HepG2 (cell line): ENCODE measurements at regions not wholly inside any gene's neighbourhood (a gene's known extent, or its start where the extent isn't known, plus 50 kb on each side); places are given as distances from the start of the nearest gene placed in this dataset.

Experiments
- ATAC-seq: fragments of 200-7000 bp; cut with Tn5 transposase; 3 replicates; pipeline ENCODE4 v1.9.1; 2020; ENCODE audit warnings: mild to moderate bottlenecking, moderate library complexity
- BruUV-seq: library from RNA; stranded (reverse); fragments of 400-500 nt; replicated peaks from 2 replicates; lab custom pipeline; 2021; lab: Mats Ljungman, UMichigan
- CTCF ChIA-PET: fragments of 300-600 bp; formaldehyde crosslinking; extraction: SDS; loops from one replicate; lab custom pipeline; 2021; ENCODE audit warnings: low total read pairs, inconsistent platforms, low intra/inter-chr PET ratio; lab: Yijun Ruan, JAX
- POLR2A ChIA-PET: fragments of 350-600 bp; sonication (Branson Sonifier 250); formaldehyde crosslinking; loops from one replicate; lab custom pipeline; 2020; ENCODE audit warnings: antibody characterized with exemption, inconsistent platforms; lab: Yijun Ruan, JAX
- DNase-seq: peaks from one replicate; pipeline ENCODE4 v3.0.0-alpha.2; 2015; ENCODE audit warnings: low spot score
- FAIRE-seq: peaks from 3 replicates; lab custom pipeline; 2011; peaks lifted over from hg19 to GRCh38; lab: Jason Lieb, UNC
- H2AFZ ChIP-seq: one replicate; pipeline ENCODE4 v1.6.1; 2011; ENCODE audit warnings: low read length, inconsistent platforms
- H3K27ac ChIP-seq: fragments of 300-600 bp; 3 replicates; pipeline ENCODE4 v1.8.0; 2011; ENCODE audit warnings: mixed run types, mild to moderate bottlenecking, mixed read lengths, low read length, inconsistent platforms; ENCODE audit not compliant: insufficient read depth; ENCODE audit errors: extremely low read length
- H3K27me3 ChIP-seq, 2 experiments: fragments of 200-600 bp in 1 of 2; 2 replicates in 1 of 2; 3 replicates in 1 of 2; pipeline versions ENCODE4 v1.6.0 to v1.8.0; 2011; ENCODE audit warnings: low read length in 2 of 2, mild to moderate bottlenecking in 2 of 2, moderate library complexity in 2 of 2, inconsistent platforms in 1 of 2; ENCODE audit not compliant: insufficient read depth in 2 of 2, control insufficient read depth in 1 of 2
- H3K36me3 ChIP-seq, 2 experiments: fragments of 200-600 bp in 1 of 2; replicated peaks in 1 of 2; 2 replicates in 1 of 2; 3 replicates in 1 of 2; pipeline versions ENCODE4 v1.5.1 to v1.8.0; 2011; ENCODE audit warnings: low read length in 2 of 2, inconsistent platforms in 1 of 2; ENCODE audit not compliant: insufficient read depth in 2 of 2, control insufficient read depth in 1 of 2
- H3K4me1 ChIP-seq: 2 replicates; pipeline ENCODE4 v1.5.1; 2012; ENCODE audit warnings: low read length, inconsistent platforms; ENCODE audit not compliant: insufficient read depth
- H3K4me2 ChIP-seq: 2 replicates; pipeline ENCODE4 v1.6.0; 2011; ENCODE audit warnings: low read depth, low read length, inconsistent platforms
- H3K4me3 ChIP-seq, 3 experiments: fragments of 200-600 bp in 1 of 3; sonication (generic), shearing (Covaris generic) in 1 of 3; replicated peaks in 1 of 3; 2 replicates each; pipeline ENCODE4 v1.5.1; 2011 to 2016; ENCODE audit warnings: low read length in 3 of 3, inconsistent platforms in 2 of 3, low read depth in 2 of 3, mild to moderate bottlenecking in 2 of 3, control low read depth in 1 of 3, mixed read lengths in 1 of 3; ENCODE audit not compliant: insufficient read depth in 1 of 3
- H3K79me2 ChIP-seq: one replicate; pipeline ENCODE4 v1.6.1; 2011; ENCODE audit warnings: low read length, inconsistent platforms; ENCODE audit not compliant: insufficient read depth
- H3K9ac ChIP-seq: 2 replicates; pipeline ENCODE4 v1.6.0; 2011; ENCODE audit warnings: mild to moderate bottlenecking, low read depth, low read length, inconsistent platforms; ENCODE audit not compliant: insufficient read depth
- H3K9me3 ChIP-seq: 2 replicates; pipeline ENCODE4 v1.5.1; 2012; ENCODE audit warnings: mild to moderate bottlenecking, low read length
- H4K20me1 ChIP-seq: 2 replicates; pipeline ENCODE4 v1.6.0; 2011; ENCODE audit warnings: inconsistent platforms, mild to moderate bottlenecking, low read length, moderate library complexity; ENCODE audit not compliant: insufficient read depth
- DDIT3 ChIP-seq: sonication (generic); formaldehyde crosslinking; IDR thresholded peaks from 2 replicates; pipeline ENCODE4 v1.4.0; 2020; ENCODE audit warnings: mild to moderate bottlenecking, missing genetic modification reagents
- DZIP1 ChIP-seq: sonication (generic); formaldehyde crosslinking; IDR thresholded peaks from 2 replicates; pipeline ENCODE4 v1.5.0; 2020; ENCODE audit warnings: mild to moderate bottlenecking, missing genetic modification reagents
- HES4 ChIP-seq: sonication (generic); formaldehyde crosslinking; IDR thresholded peaks from 2 replicates; pipeline ENCODE4 v1.9.0; 2021; ENCODE audit warnings: mild to moderate bottlenecking, missing genetic modification reagents, borderline replicate concordance
- HNF4G ChIP-seq, 2 experiments: sonication (generic) in 1 of 2; formaldehyde crosslinking in 1 of 2; IDR thresholded peaks; 2 replicates each; pipeline versions ENCODE4 v1.4.0 to v1.6.1; 2011 to 2020; ENCODE audit warnings: borderline replicate concordance in 2 of 2, low read depth in 2 of 2, mild to moderate bottlenecking in 2 of 2, low read length in 1 of 2, missing genetic modification reagents in 1 of 2, moderate library complexity in 1 of 2
- MZF1 ChIP-seq: sonication (generic); formaldehyde crosslinking; IDR thresholded peaks from 2 replicates; pipeline ENCODE4 v1.8.1; 2023; ENCODE audit warnings: mild to moderate bottlenecking, missing genetic modification reagents, borderline replicate concordance
- SAFB2 ChIP-seq: sonication (generic); formaldehyde crosslinking; IDR thresholded peaks from 2 replicates; pipeline ENCODE4 v1.5.1; 2020; ENCODE audit warnings: missing genetic modification reagents, low read depth, mild to moderate bottlenecking, borderline replicate concordance
- ZFP36L2 ChIP-seq: sonication (generic); formaldehyde crosslinking; IDR thresholded peaks from 2 replicates; pipeline ENCODE4 v1.4.0; 2020; ENCODE audit warnings: missing genetic modification reagents
- ZHX2 ChIP-seq, 2 experiments: sonication (generic) in 1 of 2; formaldehyde crosslinking in 1 of 2; IDR thresholded peaks; 2 replicates each; pipeline versions ENCODE4 v1.6.1 to v1.9.0; 2014 to 2022; ENCODE audit warnings: antibody characterized with exemption in 1 of 2, borderline replicate concordance in 1 of 2, inconsistent platforms in 1 of 2, low read depth in 1 of 2, missing genetic modification reagents in 1 of 2
- ZNF124 ChIP-seq: sonication (generic); formaldehyde crosslinking; IDR thresholded peaks from 2 replicates; pipeline ENCODE4 v1.4.0; 2020; ENCODE audit warnings: missing genetic modification reagents
- ZNF362 ChIP-seq: sonication (generic); formaldehyde crosslinking; IDR thresholded peaks from 2 replicates; pipeline ENCODE4 v1.4.0; 2020; ENCODE audit warnings: missing genetic modification reagents, mild to moderate bottlenecking, borderline replicate concordance
- ZNF562 ChIP-seq: sonication (generic); formaldehyde crosslinking; IDR thresholded peaks from 2 replicates; pipeline ENCODE4 v1.8.0; 2022; ENCODE audit warnings: missing genetic modification reagents, borderline replicate concordance
- ZZZ3 ChIP-seq: sonication (generic); formaldehyde crosslinking; IDR thresholded peaks from 2 replicates; pipeline ENCODE4 v1.4.0; 2020; ENCODE audit warnings: missing genetic modification reagents, mild to moderate bottlenecking, borderline replicate concordance
- WGBS: methylation state at CpG from one replicate; pipeline ENCODE4 v1.1.6; 2017; ENCODE audit warnings: low lambda C conversion rate; 5-methylcytosine and 5-hydroxymethylcytosine counted together
- in situ Hi-C: cut with HindIII; loops from 2 replicates; pipeline ENCODE4 v1.10.0; 2017; ENCODE audit warnings: low pct_unique_long_range_greater_than_20kb; ENCODE audit not compliant: extremely low pct_ligation_motif_present
- intact Hi-C: fragments of 100-400 bp; cut with micrococcal nuclease; formaldehyde crosslinking; loops from one replicate; pipeline ENCODE4 v1.10.0; 2022; ENCODE audit not compliant: unreplicated experiment

GRCh38 chr3:24562895-24563294, 68.2 kb upstream of the THRB start (continued):
- TF ChIP-seq ZHX2 (IDR thresholded peaks at IDR 0.05; ENCODE audit: low read depth) (no peak), ZHX2 (CRISPR knock-in tag; IDR thresholded peaks at IDR 0.05; ENCODE audit: borderline replicate concordance) (no peak)
- TF ChIP-seq, all 625 proteins: peak for 0

- Histone ChIP-seq H3K4me2 (no peak overlapping the region), H3K36me3 (no peaks in the 10 kb centered on the region), H3K9ac (no peak overlapping the region), H3K9me3 (peaks cover 6% of the 10 kb centered on the region; the same call in 1 of the 2 replicates), H4K20me1 (no peaks in the 10 kb centered on the region), H3K79me2 (no peaks in the 10 kb centered on the region), H3K4me1 (no peaks in the 10 kb centered on the region), H3K27me3 (no peaks in the 10 kb centered on the region; a peak in 2 of 5 replicates), H3K4me3 (no peak overlapping the region), H3K27ac (no peak overlapping the region), H2AFZ (no peak overlapping the region)
- no TSS peak for BruUV-seq
- FAIRE-seq (no peak), DNase-seq (no peak), ATAC-seq (no peak)
- 3% methylated on average over 1 of the region's 1 CpG for WGBS
- ChIA-PET POLR2A (no interaction called here), CTCF (no interaction called here)
- in situ Hi-C loops: no loop called here
- intact Hi-C loops: no loop called here
- TF ChIP-seq MZF1 (CRISPR knock-in tag) (no peak), ZNF362 (CRISPR knock-in tag) (no peak), ZFP36L2 (CRISPR knock-in tag) (no peak), ZZZ3 (CRISPR knock-in tag) (no peak), ZNF562 (no peak), SAFB2 (no peak), DZIP1 (CRISPR knock-in tag) (no peak), DDIT3 (CRISPR knock-in tag) (no peak), HES4 (CRISPR knock-in tag) (no peak), ZNF124 (CRISPR knock-in tag) (no peak), HNF4G (IDR thresholded peaks at IDR 0.05; ENCODE audit: borderline replicate concordance, low read depth, low read length) (no peak), HNF4G (CRISPR knock-in tag; IDR thresholded peaks at IDR 0.05; ENCODE audit: borderline replicate concordance, low read depth) (no peak)
Measured at GRCh38 chr3:24565053-24565452, 70.4 kb upstream of the THRB start.
